Brain microvascular endothelial cell (primary cell): ENCODE measurements at regions not wholly inside any gene's neighbourhood (a gene's known extent, or its start where the extent isn't known, plus 50 kb on each side); places are given as distances from the start of the nearest gene placed in this dataset.

Source experiments
- DNase-seq: peaks from one replicate; pipeline ENCODE4 v3.0.0-alpha.2; 2020
- H3K27ac ChIP-seq: fragments of 250-450 bp; sonication (Bioruptor Pico); 2 replicates; pipeline ENCODE4 v1.5.1; 2020; ENCODE audit warnings: mild to moderate bottlenecking, moderate library complexity
- H3K27me3 ChIP-seq: fragments of 250-450 bp; sonication (Bioruptor Pico); replicated peaks from 2 replicates; pipeline ENCODE4 v1.5.1; 2020; ENCODE audit warnings: mild to moderate bottlenecking
- H3K36me3 ChIP-seq: fragments of 250-450 bp; sonication (Bioruptor Pico); replicated peaks from 2 replicates; pipeline ENCODE4 v1.5.1; 2020; ENCODE audit warnings: mild to moderate bottlenecking
- H3K4me3 ChIP-seq: 2 replicates; pipeline ENCODE4 v1.5.1; 2011; ENCODE audit warnings: low read depth, mild to moderate bottlenecking, control low read depth, low read length, moderate library complexity
- in situ Hi-C: cut with HindIII; loops from 2 replicates; pipeline ENCODE4 v1.10.0; 2017; ENCODE audit warnings: low sequenced_read_pairs, low pct_ligation_motif_present
- TF ChIP-seq, protein P1 (sequence below): IDR thresholded peaks from 2 replicates; pipeline ENCODE4 v1.5.1; 2011; ENCODE audit warnings: low read depth, mild to moderate bottlenecking, moderate library complexity, low read length, control low read depth, inconsistent platforms; ENCODE audit errors: missing control alignments

DNA sequence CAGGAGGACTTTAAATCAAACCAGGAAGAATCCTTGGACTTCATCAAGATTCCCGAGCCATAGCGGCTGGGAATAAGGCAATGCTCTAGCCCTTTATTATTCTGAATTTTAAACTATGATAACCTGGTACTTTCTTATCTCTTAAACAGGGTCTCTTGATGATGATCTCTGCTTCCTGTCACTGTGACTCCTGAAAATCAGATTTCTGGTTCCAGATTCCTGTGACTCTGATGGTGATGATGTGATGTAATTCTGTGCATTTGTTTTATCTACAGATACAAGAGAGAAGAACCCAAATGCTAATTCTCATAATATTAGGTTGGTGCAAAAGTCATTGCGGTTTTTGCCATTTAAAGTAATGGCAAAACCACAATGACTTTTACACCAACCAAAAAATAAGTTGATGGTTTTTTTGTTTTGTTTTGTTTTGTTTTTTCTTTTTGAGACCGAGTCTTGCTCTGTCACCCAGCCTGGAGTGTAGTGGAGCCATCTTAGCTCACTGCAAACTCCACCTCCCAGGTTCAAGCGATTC is 116.3 kb upstream of the CREB1 start:
- no peak overlapping the region for H3K27ac ChIP-seq
- in situ Hi-C loops = no loop called here
- H3K4me3 ChIP-seq = no peak overlapping the region
- H3K27me3 ChIP-seq = no peaks in the 10 kb centered on the region
- DNase-seq = no peak
- TF ChIP-seq, protein P1, sequence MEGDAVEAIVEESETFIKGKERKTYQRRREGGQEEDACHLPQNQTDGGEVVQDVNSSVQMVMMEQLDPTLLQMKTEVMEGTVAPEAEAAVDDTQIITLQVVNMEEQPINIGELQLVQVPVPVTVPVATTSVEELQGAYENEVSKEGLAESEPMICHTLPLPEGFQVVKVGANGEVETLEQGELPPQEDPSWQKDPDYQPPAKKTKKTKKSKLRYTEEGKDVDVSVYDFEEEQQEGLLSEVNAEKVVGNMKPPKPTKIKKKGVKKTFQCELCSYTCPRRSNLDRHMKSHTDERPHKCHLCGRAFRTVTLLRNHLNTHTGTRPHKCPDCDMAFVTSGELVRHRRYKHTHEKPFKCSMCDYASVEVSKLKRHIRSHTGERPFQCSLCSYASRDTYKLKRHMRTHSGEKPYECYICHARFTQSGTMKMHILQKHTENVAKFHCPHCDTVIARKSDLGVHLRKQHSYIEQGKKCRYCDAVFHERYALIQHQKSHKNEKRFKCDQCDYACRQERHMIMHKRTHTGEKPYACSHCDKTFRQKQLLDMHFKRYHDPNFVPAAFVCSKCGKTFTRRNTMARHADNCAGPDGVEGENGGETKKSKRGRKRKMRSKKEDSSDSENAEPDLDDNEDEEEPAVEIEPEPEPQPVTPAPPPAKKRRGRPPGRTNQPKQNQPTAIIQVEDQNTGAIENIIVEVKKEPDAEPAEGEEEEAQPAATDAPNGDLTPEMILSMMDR = no peak
- no peaks in the 10 kb centered on the region for H3K36me3 ChIP-seq

DNA sequence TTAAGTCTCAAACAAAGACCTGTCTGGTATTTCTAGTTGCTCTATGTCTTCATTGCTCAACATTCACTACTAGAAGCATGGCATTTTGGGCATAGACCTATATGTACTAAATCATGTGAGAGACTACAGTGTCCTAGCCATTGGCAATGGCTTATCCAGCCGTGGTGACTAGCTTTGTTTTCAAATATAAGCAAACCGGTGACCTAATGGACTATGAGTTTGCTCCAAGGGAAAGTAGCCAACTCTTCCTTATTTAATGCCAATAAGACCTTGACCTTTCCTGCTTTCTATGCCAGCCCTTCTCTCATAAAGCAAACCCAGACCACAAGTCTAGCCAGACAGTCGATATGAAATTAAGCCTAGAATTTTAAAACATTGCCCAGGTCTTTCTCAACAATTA is 113.7 kb upstream of the CREB1 start:
- DNase-seq = no peak
- no peaks in the 10 kb centered on the region for H3K27me3 ChIP-seq
- H3K4me3 ChIP-seq = no peak overlapping the region
- in situ Hi-C loops = no loop called here
- H3K27ac ChIP-seq = no peak overlapping the region
- TF ChIP-seq, protein P1 = no peak
- no peaks in the 10 kb centered on the region for H3K36me3 ChIP-seq

DNA sequence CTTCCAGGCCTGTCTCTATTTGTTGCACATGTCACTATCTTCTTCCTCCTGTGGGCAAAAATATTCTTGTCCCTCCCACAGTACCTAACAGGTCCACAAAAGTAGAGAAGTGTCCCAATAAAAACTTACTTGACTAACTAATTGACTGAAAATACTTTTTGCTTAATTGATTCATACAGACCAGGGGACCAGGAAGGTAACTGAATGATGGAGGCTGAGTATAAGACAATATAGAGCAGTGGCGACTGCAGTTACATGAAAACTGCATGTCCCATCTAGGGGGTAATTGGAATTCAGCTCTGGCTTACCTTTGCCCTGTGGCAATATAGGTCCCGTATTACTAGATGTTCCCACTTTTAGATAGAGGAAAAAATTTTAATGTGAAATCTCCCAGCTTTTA is 112.9 kb upstream of the CREB1 start:
- TF ChIP-seq, protein P1 = no peak
- no peaks in the 10 kb centered on the region for H3K36me3 ChIP-seq
- no peaks in the 10 kb centered on the region for H3K27me3 ChIP-seq
- in situ Hi-C loops = no loop called here
- H3K4me3 ChIP-seq = no peak overlapping the region
- DNase-seq = no peak
- H3K27ac ChIP-seq = no peak overlapping the region

DNA sequence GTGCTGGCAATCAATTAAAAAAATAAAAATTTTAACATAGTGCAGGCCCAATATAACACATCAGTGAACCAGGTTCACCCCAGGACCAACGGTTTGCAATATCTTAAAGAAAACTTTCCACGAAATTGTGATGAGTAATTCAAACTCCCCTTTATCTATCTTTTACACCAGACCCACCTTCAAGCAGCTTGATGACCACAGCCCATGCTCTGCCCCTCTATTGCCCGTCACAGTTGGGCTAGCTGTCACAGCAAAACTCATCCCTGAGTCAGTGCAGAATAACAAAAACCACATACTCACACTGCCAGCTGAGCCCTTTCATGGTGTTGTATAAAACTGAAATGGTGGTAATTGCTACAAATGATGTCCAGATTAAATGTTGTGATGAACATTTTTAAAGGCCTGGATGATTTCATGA is 112.5 kb upstream of the CREB1 start:
- TF ChIP-seq, protein P1 = no peak
- Histone ChIP-seq H3K27ac (no peak overlapping the region), H3K27me3 (no peaks in the 10 kb centered on the region), H3K4me3 (no peak overlapping the region), H3K36me3 (no peaks in the 10 kb centered on the region)
- DNase-seq = peak; percentile 47
- in situ Hi-C loops = no loop called here

DNA sequence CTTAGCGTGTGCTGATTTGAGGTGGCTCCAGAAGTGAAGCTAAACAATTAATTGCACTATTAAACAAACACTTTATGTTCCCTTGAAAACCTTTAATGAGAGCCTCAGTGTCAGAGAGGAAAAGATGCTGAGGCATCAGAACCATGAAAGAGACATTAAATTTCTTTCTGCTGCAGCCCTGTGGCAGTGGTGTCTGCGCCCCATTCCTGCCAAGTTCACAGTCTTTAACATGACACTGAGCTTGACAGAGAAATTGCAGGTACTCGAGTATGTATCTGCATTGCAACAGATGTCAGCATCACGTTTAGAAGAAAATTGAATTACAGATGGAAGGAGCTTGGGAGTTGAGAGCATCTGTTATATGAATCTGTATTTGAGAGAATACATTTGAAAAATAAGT is 111.3 kb upstream of the CREB1 start:
- Histone ChIP-seq H3K27ac (no peak overlapping the region), H3K36me3 (no peaks in the 10 kb centered on the region), H3K4me3 (no peak overlapping the region), H3K27me3 (no peaks in the 10 kb centered on the region)
- in situ Hi-C loops = no loop called here
- no peak for DNase-seq
- TF ChIP-seq, protein P1 = no peak

DNA sequence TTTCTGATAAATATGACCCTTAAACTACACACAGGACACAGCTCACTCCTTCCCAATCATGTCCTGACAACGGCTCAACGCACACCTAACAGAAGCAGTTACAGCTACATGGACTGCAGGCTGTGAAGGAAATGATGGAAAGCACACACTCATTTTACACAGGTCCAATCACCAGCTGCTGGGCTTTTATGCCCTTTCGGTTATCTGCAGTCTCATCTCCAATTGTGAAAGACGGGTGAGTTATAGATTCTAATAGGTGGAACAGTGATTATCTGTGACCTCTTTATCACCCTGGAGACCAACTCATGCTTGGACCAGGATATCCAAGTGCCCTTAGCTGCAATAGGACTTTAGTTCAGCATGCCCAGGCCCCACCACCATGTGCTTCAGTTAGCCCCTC is 110.4 kb upstream of the CREB1 start:
- no peaks in the 10 kb centered on the region for H3K27me3 ChIP-seq
- no peak overlapping the region for H3K4me3 ChIP-seq
- no peak for DNase-seq
- TF ChIP-seq, protein P1 = no peak
- H3K27ac ChIP-seq = no peak overlapping the region
- no peaks in the 10 kb centered on the region for H3K36me3 ChIP-seq
- in situ Hi-C loops = no loop called here
